ENCODE measurements at regions not wholly inside any gene's neighbourhood (a gene's known extent, or its start where the extent isn't known, plus 50 kb on each side); places are given as distances from the start of the nearest gene placed in this dataset.
"Not testable (repeated sequence)": the region's sequence is repeated elsewhere in the genome, so short reads cannot be mapped to it uniquely, and the experiment has no call there.

DNA sequence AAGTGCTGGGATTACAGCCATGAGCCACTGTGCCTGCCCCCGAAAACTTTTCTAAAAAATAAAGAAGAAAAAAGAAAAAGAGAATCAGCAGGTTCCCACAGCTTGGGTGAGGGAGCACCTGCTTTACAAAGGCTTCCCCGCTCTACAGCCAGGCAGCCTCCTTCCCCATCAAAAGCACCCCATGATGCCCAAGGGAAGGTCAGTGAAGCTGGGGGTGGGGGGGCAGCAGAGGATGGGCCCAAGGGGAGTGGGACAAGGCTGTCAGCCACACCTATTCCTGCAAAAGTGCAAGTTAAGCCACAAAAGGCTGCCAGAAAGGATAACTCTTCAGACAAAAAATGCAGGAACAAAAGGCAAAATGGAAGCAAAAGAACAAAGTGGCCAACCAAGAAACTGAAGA is 72.5 kb downstream of the FAM50B start:
- no peak overlapping the region for H2AFZ ChIP-seq (ENCODE audit: low read depth, low read length)
- H3K4me2 ChIP-seq (ENCODE audit: low read length), result no peak overlapping the region
- no peaks in the 10 kb centered on the region for H3K9me3 ChIP-seq (ENCODE audit: insufficient read depth, low read length)
- H3K27ac ChIP-seq (ENCODE audit: low read length), result no peak overlapping the region
- H3K4me1 ChIP-seq (ENCODE audit: low read length), result no peaks in the 10 kb centered on the region
- no peak overlapping the region for H3K4me3 ChIP-seq (ENCODE audit: low read length)
- no peaks in the 10 kb centered on the region for H3K27me3 ChIP-seq (ENCODE audit: low read depth, low read length)
- no peaks in the 10 kb centered on the region for H3K36me3 ChIP-seq (replicated peaks; ENCODE audit: low read depth, low read length)
- H3K9ac ChIP-seq (ENCODE audit: low read length), result no peak overlapping the region
- no peaks in the 10 kb centered on the region for H4K20me1 ChIP-seq (ENCODE audit: insufficient read depth, low read length)
- TF ChIP-seq, protein P1, sequence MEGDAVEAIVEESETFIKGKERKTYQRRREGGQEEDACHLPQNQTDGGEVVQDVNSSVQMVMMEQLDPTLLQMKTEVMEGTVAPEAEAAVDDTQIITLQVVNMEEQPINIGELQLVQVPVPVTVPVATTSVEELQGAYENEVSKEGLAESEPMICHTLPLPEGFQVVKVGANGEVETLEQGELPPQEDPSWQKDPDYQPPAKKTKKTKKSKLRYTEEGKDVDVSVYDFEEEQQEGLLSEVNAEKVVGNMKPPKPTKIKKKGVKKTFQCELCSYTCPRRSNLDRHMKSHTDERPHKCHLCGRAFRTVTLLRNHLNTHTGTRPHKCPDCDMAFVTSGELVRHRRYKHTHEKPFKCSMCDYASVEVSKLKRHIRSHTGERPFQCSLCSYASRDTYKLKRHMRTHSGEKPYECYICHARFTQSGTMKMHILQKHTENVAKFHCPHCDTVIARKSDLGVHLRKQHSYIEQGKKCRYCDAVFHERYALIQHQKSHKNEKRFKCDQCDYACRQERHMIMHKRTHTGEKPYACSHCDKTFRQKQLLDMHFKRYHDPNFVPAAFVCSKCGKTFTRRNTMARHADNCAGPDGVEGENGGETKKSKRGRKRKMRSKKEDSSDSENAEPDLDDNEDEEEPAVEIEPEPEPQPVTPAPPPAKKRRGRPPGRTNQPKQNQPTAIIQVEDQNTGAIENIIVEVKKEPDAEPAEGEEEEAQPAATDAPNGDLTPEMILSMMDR (IDR thresholded peaks at IDR 0.05; ENCODE audit: low read depth, low read length), result no peak
- no peak for TF ChIP-seq EZH2phosphoT487 (IDR thresholded peaks at IDR 0.05; ENCODE audit: low read depth)
- no peaks in the 10 kb centered on the region for H3K79me2 ChIP-seq (ENCODE audit: low read length)

DNA sequence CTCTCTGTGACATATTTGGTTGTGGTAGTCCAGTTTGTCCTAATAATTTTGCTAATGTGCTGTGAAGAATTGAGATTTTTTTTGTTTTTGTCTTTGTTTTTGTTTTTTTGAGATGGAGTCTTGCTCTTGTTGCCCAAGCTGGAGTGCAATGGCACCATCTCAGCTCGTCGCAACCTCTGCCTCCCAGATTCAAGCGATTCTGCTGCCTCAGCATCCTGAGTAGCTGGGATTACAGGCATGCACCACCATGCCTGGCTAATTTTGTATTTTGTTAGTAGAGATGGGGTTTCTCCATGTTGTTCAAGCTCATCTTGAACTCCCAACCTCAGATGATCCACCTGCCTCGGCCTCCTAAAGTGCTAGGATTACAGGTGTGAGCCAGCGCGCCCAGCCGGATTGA is 73.4 kb downstream of the FAM50B start:
- H3K4me2 ChIP-seq (ENCODE audit: low read length); H3K79me2 ChIP-seq (ENCODE audit: low read length); H3K27ac ChIP-seq (ENCODE audit: low read length); H4K20me1 ChIP-seq (ENCODE audit: insufficient read depth, low read length); H3K9ac ChIP-seq (ENCODE audit: low read length); H3K27me3 ChIP-seq (ENCODE audit: low read depth, low read length); H3K4me1 ChIP-seq (ENCODE audit: low read length); H3K36me3 ChIP-seq (replicated peaks; ENCODE audit: low read depth, low read length); H3K9me3 ChIP-seq (ENCODE audit: insufficient read depth, low read length); H3K4me3 ChIP-seq (ENCODE audit: low read length); H2AFZ ChIP-seq (ENCODE audit: low read depth, low read length): not testable (repeated sequence)

DNA sequence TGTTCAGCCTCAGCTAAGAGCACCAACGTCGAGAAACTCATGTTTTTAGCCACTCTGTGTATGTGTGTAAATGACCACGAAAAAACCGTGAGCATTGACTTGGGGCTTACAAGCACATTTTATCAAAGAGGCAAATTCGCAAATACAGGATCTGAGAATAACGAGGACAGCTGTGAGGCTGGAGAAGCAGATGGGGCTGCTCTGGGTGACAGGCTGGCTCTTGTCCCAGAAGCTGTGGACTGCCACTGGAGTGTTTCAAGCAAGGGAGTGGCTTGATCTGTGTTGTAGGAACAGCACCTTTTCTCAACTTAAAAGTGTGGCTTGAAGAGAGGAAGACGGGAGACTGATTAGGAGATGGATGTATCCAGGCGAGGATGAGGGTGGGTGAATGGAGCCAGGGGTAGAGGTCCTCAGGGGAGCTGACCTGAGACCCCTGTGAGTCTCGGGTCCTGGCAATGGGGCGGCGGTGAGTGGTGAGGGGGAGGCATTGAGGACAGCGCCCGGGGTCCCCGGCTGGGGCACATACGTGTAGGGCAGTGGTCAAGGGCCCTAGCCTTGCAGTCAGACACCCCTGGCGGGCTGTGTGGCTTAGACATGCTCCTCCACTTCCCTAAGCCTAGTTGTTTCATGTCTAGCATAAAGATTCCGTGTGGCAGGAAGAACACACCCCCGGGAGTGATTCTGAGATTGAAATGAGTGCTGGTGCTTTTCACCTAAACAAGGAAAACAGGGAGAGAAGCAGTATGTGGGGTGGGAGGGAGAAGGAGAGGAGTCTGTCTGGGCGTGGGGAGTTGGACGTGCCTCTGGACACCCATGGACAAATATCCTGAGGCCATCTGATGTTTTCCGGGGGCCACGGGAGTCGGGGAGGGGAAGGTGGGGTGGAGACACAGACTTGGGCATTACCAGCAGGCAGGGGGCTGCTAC is 76.3 kb downstream of the FAM50B start:
- not testable (repeated sequence) for H3K36me3 ChIP-seq (replicated peaks; ENCODE audit: low read depth, low read length); H3K27ac ChIP-seq (ENCODE audit: low read length); H3K4me2 ChIP-seq (ENCODE audit: low read length); H2AFZ ChIP-seq (ENCODE audit: low read depth, low read length); H3K9me3 ChIP-seq (ENCODE audit: insufficient read depth, low read length); H3K9ac ChIP-seq (ENCODE audit: low read length); H4K20me1 ChIP-seq (ENCODE audit: insufficient read depth, low read length); H3K27me3 ChIP-seq (ENCODE audit: low read depth, low read length); H3K4me1 ChIP-seq (ENCODE audit: low read length); H3K79me2 ChIP-seq (ENCODE audit: low read length); H3K4me3 ChIP-seq (ENCODE audit: low read length)

DNA sequence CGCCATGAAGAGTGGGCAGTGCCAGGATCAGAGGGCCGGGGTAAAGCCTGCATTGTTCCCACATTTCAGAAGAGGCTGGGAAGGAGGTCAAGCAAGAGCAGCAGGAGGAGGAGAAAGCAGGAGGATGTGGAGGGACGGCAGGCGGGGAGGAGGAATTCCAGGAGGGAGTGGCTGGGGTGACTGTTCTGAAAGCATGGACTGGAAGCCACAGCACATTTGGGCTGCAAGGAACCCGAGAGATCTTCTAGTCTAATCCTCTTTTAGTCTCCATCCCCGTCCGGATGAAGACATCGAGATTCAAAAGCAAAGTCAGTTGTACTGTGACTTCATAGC is 76.9 kb downstream of the FAM50B start:
- Histone ChIP-seq H3K27ac (ENCODE audit: low read length) (no peak overlapping the region), H3K4me3 (ENCODE audit: low read length) (no peak overlapping the region), H3K9ac (ENCODE audit: low read length) (no peak overlapping the region), H3K79me2 (ENCODE audit: low read length) (no peaks in the 10 kb centered on the region), H4K20me1 (ENCODE audit: insufficient read depth, low read length) (no peaks in the 10 kb centered on the region), H3K36me3 (replicated peaks; ENCODE audit: low read depth, low read length) (no peaks in the 10 kb centered on the region), H3K4me1 (ENCODE audit: low read length) (no peaks in the 10 kb centered on the region), H3K27me3 (ENCODE audit: low read depth, low read length) (no peaks in the 10 kb centered on the region), H3K4me2 (ENCODE audit: low read length) (no peak overlapping the region), H3K9me3 (ENCODE audit: insufficient read depth, low read length) (no peaks in the 10 kb centered on the region), H2AFZ (ENCODE audit: low read depth, low read length) (no peak overlapping the region)
- TF ChIP-seq EZH2phosphoT487 (IDR thresholded peaks at IDR 0.05; ENCODE audit: low read depth), result no peak
- TF ChIP-seq, protein P1 (IDR thresholded peaks at IDR 0.05; ENCODE audit: low read depth, low read length), result no peak

DNA sequence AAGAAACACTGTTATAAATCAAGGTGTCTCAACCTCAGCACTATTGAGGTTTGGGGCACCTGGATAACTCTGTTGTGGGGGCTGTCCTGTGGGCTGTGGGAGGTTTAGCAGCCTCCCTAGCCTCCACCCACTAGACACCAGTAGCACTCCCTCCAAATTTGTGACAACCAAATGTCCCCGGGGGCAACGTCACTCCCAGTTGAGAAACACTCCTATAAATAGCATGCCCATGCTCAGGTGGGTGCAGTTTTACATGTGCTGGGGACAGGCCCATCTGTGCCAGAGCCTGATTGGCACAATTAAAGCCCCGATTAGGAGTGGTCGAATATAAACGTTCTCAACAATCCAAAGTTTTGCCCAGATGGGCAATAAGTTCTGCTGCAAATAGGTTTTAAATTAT is 78.9 kb downstream of the FAM50B start:
- H2AFZ ChIP-seq (ENCODE audit: low read depth, low read length), result no peak overlapping the region
- H3K4me2 ChIP-seq (ENCODE audit: low read length), result no peak overlapping the region
- H3K27ac ChIP-seq (ENCODE audit: low read length), result no peak overlapping the region
- no peak for TF ChIP-seq EZH2phosphoT487 (IDR thresholded peaks at IDR 0.05; ENCODE audit: low read depth)
- TF ChIP-seq, protein P1 (IDR thresholded peaks at IDR 0.05; ENCODE audit: low read depth, low read length), result no peak
- no peaks in the 10 kb centered on the region for H4K20me1 ChIP-seq (ENCODE audit: insufficient read depth, low read length)
- H3K27me3 ChIP-seq (ENCODE audit: low read depth, low read length), result no peaks in the 10 kb centered on the region
- H3K36me3 ChIP-seq (replicated peaks; ENCODE audit: low read depth, low read length), result no peaks in the 10 kb centered on the region
- H3K4me3 ChIP-seq (ENCODE audit: low read length), result no peak overlapping the region
- no peak overlapping the region for H3K9ac ChIP-seq (ENCODE audit: low read length)
- H3K4me1 ChIP-seq (ENCODE audit: low read length), result no peaks in the 10 kb centered on the region
- H3K9me3 ChIP-seq (ENCODE audit: insufficient read depth, low read length), result no peaks in the 10 kb centered on the region
- no peaks in the 10 kb centered on the region for H3K79me2 ChIP-seq (ENCODE audit: low read length)

Measured in OCI-LY3 (cell line).